GM13976 (cell line): ENCODE measurements at regions not wholly inside any gene's neighbourhood (a gene's known extent, or its start where the extent isn't known, plus 50 kb on each side); places are given as distances from the start of the nearest gene placed in this dataset.

Source experiments
- DNase-seq: peaks from one replicate; pipeline ENCODE4 v3.0.0; 2012; ENCODE audit warnings: low spot score
- in situ Hi-C: fragments of 300-500 bp; cut with MboI; formaldehyde crosslinking; loops from one replicate; pipeline ENCODE4 v1.12.0; 2022; ENCODE audit warnings: low sequenced_read_pairs, mixed read lengths, inconsistent platforms; ENCODE audit not compliant: unreplicated experiment
- TF ChIP-seq, protein P1 (sequence below): IDR thresholded peaks from 2 replicates; pipeline ENCODE4 v1.5.1; 2012; ENCODE audit warnings: borderline replicate concordance, mild to moderate bottlenecking; ENCODE audit not compliant: insufficient read depth; ENCODE audit errors: extremely low read depth, missing control alignments, control extremely low read depth

DNA sequence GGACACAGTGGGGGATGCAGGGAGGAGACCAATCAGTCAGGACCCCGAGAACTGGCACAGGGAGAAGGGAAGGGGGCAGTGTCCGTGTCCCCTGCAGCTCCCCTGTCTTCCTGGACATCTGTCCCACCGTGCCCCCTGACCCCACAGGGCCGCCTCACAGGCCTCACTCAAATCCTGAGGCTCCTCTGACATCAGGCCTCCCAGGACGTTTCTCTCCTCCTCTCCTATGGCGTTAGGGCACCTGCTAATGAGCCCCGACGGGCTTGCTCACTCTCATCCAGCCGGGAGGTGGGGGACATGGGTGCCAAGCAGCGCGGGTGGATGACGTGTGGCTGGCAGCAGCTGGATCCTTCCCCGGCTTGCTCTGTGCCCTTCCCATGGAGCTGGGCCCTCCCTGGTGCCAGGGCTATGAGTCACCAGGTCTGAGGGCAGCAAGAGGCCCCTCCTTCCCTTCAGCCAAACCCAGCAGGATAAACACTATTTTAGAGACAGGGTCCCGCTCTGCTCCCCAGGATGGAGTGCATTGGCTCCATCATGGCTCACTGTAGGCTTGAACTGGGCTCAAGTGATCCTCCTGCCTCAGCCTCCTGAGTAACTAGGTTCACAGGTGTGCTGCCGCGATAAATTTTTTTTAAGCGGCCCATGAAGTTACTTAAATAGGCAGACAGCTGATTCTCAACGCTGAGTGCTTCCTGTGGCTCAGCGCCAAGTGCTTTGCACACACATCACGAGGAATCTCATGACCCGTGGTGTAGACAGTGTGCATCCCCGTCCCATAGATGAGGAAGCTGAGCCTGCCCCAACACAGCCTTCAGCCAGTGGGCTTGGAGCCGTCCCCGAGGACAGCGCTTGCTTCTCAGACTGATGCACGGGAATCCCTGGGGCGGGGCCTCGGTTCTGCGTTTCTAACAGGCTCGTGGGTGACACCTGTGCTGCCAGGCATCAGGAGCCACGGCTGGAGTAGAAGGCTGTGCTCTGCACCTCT, 64.5 kb upstream of the HDAC4 start:
- no peak for DNase-seq
- TF ChIP-seq, protein P1, sequence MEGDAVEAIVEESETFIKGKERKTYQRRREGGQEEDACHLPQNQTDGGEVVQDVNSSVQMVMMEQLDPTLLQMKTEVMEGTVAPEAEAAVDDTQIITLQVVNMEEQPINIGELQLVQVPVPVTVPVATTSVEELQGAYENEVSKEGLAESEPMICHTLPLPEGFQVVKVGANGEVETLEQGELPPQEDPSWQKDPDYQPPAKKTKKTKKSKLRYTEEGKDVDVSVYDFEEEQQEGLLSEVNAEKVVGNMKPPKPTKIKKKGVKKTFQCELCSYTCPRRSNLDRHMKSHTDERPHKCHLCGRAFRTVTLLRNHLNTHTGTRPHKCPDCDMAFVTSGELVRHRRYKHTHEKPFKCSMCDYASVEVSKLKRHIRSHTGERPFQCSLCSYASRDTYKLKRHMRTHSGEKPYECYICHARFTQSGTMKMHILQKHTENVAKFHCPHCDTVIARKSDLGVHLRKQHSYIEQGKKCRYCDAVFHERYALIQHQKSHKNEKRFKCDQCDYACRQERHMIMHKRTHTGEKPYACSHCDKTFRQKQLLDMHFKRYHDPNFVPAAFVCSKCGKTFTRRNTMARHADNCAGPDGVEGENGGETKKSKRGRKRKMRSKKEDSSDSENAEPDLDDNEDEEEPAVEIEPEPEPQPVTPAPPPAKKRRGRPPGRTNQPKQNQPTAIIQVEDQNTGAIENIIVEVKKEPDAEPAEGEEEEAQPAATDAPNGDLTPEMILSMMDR = no peak
- in situ Hi-C loops = no loop called here

DNA sequence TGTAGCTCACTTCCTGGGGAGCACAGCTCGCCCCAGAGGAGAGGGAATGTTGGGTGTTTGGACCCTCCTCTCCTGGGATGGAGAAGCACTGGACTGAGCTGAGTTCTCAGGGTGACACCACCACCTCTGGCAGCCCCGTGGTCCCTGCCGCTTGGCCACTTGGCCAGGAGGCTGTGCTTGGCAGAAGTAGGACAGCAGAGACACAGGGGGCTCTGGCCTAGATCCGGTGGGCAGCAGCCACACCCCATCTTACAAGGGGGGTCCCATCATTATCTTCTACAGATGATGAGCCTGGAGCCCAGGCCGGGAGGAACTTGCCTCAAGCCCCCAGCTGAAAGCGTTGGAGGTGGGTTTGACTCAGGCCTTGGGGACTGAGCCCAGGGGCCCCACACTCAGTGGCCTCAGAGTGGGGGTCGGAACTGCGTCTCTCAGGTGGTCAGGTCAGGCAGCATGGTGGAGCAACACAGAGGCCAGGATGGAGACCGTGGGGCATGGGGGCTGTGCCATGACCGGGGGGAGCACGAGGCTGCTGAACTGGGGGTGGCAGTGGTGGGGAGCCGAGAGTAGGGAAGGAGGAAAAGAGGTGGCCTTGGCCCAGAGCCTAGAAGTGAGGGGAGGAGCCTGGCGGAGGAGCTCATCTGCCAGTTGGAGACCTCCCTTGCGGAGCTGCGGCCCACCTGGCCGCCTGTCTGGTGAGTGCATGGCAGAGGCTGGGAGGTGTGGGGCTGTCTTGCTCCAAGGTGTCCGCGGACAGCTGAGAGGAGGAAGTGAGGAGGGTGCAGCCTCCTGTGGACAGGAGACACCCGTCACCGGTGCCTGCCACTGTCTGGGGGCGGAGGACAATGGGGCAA, 63.6 kb upstream of the HDAC4 start:
- no peak for DNase-seq
- TF ChIP-seq, protein P1 = no peak
- in situ Hi-C loops = no loop called here

DNA sequence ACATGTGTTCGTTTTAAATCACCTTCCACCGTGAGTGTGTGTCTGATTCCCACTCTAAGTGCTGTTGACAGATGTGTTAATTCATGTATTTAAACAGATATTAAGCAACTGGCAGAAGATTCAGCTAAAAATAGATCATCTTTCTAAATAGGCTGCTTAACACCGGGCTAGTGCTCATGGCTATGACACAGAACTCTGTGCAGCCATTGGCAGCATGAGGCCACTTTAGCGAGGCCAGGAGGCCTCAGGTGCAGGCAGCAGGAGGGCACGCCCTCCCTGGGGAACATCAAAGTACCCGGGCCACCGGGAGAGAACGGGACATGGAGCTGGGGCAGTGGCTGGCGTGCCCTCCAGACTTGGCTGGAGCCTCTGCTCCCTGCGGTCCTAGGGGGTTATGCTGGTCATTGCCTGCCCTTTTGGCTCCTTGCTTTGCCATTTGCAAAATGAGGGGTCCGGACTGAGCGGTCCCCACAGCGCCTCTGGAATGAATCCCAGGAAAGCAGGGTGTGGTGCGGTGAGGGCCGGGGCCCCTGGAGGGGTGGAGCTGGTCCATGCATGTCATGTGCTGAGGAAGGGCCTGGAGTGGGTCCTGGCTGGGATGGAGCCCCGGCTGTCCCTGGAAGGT, 62.8 kb upstream of the HDAC4 start:
- DNase-seq = no peak
- TF ChIP-seq, protein P1 = no peak
- in situ Hi-C loops = no loop called here

DNA sequence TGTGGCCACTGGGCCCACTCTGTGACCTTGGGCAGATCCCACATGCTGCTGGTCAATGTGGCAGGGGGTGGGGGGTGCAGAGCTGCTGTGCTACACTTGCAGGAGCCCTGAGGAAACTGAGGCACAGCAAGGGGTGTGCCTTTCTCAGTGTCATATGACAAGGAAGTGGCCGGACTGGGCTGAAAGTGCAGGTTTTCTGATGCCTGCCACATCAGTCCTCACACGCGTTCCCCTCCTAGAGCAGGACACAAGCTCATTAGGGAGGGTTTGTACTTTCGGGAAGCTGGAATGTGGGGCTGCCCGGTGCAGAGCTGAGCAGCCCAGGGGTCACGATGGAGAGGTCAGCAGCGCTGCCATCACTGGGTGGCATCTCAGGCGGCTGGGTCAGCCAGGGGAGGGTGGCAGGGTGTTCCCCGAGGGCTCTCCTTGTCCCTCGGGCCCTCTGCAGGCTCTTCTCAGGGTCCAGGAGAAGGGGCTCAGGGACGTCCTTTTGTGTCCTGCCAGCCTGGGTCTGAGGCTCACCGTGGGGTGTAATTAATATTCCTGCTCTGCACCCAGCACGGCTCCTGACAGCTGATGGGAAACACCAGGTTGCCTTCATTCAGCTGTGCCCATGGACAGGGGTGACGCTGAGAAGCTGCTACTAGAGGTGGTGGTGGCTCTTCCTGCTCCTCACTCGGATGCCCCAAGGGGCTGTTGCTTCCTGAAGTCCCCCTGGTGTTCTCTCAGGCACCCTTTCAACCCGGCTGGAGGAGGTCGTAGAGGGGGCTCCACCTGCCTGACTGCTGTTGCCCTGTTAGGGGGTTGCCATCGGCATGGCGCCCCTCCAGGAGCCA, 62.1 kb upstream of the HDAC4 start:
- no peak for DNase-seq
- in situ Hi-C loops = no loop called here
- TF ChIP-seq, protein P1 = no peak

DNA sequence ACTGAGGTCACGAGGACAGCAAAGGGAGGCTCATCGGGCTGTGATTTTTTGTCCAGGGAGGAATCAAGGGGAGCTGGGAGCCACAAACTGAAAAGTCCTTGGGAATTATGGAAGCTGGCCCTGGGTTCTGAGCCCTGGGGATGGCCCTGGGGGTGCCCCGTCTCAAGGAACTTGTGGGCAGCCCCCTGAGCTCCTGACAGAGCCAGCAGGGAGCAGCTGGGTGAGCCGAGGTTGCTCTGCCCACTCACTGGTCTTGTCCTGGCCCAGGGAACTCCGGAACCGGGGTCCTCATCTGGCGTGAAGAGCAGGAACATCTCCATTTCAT, 61.3 kb upstream of the HDAC4 start:
- DNase-seq = no peak
- in situ Hi-C loops = no loop called here
- TF ChIP-seq, protein P1 = no peak
